ENCODE measurements at regions not wholly inside any gene's neighbourhood (a gene's known extent, or its start where the extent isn't known, plus 50 kb on each side); places are given as distances from the start of the nearest gene placed in this dataset.

GRCh38 chr2:105592288-105592687 is 152.4 kb upstream of the NCK2 start:
- DNase-seq, result no peak

DNA sequence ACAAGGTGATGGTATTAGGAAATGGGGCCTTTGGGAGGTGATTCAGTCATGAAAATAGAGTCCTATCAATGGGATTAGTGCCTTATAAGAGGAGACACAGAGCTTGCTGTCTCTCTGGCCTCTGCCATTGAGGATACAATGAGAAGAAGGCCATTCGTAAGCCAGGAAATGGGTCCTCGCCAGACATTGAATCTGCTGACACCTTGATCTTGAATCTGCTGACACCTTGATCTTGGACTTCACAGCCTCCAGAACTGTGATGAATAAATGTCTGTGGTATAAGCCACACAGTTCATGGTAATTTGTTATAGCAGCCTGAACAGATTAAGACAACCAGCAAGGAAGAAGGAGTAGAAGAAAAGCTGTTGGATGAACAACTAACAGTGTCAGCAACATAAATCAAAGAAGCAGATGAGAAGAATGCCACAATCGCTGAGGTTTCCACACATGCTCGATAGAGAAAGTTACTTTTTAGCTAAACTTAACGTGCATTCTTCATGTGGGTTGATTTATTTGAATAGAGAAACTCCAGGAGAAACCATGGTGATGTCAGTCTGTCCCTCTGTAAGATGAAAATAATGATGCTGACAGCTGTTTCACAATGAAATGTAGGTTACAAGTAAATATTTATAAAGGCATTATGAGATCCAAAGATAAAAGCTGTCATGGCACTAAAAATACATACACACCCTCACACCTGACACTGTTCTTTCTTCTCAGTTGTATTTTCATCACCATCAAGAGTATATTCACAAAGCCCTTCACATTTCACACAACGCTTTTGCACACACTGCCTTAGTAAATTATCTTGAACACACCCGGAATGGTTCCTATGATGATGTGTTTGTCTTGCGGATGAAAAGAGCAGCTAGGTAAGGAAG is 153.7 kb upstream of the NCK2 start:
- DNase-seq, result no peak

GRCh38 chr2:105588581-105588980 is 156.1 kb upstream of the NCK2 start:
- DNase-seq, result no peak

DNA sequence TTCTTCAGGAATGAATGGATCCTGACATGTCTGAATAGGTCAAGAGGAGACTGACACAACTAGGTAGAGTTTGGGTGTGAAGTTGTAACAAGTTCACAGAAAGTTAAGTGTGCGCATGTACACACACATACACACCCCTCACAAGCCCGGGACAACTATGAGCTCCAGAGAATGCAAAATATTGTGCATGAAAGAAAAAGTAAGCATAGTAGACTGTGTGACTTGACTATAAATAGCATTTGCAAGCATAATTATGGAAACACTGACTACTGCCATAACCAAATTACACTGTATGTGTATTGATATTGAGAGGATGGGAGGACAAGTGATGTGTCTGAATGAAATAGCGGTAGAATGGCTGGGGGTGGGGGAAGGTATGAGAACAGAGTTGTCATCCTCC is 157.1 kb upstream of the NCK2 start:
- DNase-seq, result no peak

- no peak for DNase-seq
Observed at GRCh38 chr2:105584435-105585010, 160.2 kb upstream of the NCK2 start.

GRCh38 chr2:105582952-105583660 is 161.6 kb upstream of the NCK2 start:
- no peak for DNase-seq

- DNase-seq, result no peak
Observed at GRCh38 chr2:105581555-105581944, 163.2 kb upstream of the NCK2 start.

- DNase-seq, result no peak
Observed at GRCh38 chr2:105580870-105581554, 163.7 kb upstream of the NCK2 start.

GRCh38 chr2:105580216-105580615 is 164.5 kb upstream of the NCK2 start:
- no peak for DNase-seq

DNA sequence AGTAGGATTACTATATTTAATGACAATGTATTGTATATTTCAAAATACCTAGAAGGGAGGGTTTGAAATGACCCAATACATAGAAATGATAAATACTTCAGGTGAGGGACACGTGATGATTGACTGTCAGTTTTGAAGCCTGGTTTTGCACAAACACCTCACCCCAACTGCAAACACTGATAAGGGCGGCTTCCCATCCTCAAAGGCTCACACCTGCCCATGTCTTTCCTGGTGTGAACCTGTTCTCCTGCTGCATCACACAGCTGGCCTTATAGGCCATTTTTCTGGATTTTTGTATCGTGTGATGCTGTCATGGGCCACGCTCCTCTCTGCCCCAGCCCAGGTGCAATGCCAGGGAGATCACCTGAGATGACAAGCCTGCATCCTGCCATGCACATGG is 166.5 kb upstream of the NCK2 start:
- no peak for DNase-seq

DNA sequence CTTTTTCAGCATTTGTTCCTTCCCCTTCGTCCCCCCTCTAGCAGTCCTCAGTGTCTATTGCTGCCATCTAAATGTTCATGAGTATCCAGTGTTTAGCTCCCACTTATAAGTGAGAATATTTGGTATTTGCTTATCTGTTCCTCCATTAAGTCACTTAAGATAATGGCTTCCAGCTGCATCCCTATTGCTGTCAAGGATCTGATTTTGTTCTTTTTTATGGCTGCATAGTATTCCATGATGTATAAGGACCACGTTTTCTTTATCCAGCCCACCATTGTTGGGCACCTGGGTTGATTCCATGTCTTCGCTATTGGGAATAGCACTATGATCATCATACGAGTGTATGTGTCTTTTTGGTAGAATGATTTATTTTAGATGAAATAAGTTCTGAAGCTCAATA is 166.9 kb upstream of the NCK2 start:
- no peak for DNase-seq

DNA sequence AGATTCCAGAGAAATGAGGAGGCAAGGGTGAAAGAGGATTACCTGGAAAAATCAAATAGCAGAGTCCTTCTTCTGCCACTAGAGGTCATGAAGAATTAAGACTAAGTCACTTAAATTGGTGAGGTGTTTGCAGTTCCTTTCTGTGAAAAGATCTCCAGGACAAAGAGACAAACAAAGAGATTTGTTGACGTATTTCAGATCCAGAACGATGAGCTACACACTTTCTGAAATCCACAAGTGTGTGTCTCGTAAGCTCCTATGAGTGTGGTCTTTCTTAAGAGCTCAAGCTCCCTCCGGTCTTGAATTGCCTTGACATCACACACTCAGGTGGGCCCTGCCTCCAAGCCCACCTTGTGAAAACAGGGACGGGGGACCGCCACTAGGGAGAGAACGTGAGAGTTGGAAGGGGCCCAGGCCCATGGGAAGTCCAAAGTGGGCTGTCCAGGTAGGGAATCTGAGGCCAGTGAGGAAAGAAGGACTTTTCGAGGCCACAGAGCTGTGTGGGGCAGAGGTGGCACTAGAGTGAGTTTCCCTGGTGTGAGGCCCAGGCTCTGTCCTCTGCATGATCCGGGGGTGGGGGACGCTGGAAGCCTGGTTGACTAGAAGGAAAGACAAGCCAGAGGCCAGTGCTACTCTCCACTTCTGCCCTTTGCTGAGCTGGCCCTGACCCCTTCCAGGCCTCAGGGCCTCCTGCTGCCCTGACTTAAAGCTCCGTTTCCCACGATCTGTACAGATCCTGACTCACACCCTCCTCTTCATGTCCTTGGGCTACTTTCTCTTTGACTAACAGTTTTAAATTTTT is 168.1 kb upstream of the NCK2 start:
- DNase-seq, result peak; percentile 44

DNA sequence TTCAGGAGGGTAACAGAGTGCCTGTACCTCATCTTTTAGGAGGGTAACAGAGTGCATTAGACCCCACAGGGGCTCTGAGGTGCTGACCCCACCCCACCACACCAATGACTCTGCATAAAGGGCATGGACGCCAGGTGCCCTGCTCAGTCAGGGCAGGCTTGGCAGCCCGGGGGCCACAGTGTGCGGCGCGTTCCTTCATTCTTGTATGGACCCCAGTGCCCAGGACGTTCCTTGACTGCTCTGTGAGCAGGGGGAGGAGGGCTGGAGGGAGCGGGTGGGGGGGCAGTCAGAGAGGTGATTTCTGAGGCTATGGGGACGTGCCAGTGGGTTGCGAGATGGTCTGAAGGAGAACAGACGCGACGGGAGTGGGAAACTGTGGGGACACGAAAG is 168.7 kb upstream of the NCK2 start:
- DNase-seq, result no peak

DNA sequence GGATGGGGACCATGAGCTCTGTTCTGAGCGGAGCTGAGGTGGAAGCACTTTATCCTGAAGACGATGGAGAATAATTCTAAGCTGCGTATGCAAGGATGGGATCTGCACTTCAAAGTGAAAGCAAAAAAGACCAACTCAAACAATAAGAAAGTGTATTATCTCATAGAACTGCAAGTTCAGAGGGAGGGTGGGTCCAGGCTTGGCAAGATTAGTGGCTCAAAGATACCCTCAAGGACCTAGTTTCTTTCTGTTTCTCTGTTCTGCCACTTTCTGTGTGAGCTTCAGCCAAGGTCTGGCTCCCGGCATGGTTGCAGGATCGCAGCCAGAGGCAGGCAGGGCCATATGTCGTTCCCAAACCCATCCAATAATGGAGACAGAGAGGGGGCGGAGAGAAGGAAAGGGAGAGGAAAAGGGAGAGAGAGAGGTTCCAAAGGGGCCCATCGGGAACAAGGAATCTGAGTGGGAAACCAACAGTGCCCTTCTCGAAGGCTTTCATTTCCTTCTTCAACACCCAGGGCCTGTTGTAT is 169.2 kb upstream of the NCK2 start:
- DNase-seq, result no peak

- DNase-seq, result no peak
Observed at GRCh38 chr2:105574796-105575344, 169.8 kb upstream of the NCK2 start.

GRCh38 chr2:105573910-105574655 is 170.6 kb upstream of the NCK2 start:
- DNase-seq, result no peak

- DNase-seq, result no peak
Observed at GRCh38 chr2:105573490-105573889, 171.2 kb upstream of the NCK2 start.

- DNase-seq, result no peak
Observed at GRCh38 chr2:105571445-105571987, 172.7 kb upstream of the FHL2 start.

DNA sequence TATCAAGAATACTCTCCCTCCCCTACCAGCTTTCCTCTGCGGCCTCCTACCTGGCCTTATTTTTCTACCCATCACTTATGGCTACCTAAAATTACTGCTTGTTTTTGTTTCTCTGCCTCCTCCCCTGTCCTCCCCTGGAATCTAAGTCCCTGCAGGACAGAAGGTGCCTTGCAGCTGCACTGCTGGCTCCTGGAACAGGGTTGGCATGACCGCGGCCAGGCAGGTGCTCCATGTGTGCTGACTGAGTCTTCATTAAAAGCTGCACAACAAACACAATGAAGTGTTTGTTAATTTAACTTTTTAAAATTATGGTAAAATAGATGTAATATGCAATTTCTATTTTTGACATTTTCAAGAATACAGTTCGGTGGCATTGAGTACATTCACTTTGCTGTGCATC is 171.9 kb upstream of the FHL2 start:
- DNase-seq, result no peak

DNA sequence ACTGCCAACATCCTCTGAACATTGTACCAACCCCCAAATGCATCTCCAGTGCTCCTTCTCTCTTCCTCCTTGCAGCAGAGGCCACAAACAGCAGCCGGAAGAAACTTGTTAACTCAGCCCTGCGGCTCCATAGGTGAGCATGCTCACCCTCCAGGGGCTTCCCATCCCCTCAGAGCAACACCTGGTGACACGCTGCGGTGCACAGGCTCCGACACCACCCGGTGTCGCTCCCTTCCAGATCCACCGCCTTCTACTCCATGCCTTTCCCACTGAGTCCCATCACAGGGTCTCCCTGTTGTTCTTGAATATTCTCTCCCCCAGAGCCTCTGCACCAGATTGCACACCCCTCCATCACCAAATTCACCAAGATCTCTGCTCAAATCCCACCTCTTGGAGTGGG is 171.5 kb upstream of the FHL2 start:
- DNase-seq, result no peak

GRCh38 chr2:105569606-105570005 is 170.8 kb upstream of the FHL2 start:
- DNase-seq, result no peak

Measured in activated CD4-positive, alpha-beta T cell treated with anti-CD3 and anti-CD28 coated beads, Interleukin-2, amount 50 U/mL, for 16 hours (primary cell).